NCI-H748 treated with DMSO at 0.1 percent for 48 hours (cell line): ENCODE measurements at regions not wholly inside any gene's neighbourhood (a gene's known extent, or its start where the extent isn't known, plus 50 kb on each side); places are given as distances from the start of the nearest gene placed in this dataset.
"Not testable (repeated sequence)": the region's sequence is repeated elsewhere in the genome, so short reads cannot be mapped to it uniquely, and the experiment has no call there.

Experiments used
- DNase-seq: peaks from one replicate; lab custom pipeline; 2025; lab: John Stamatoyannopoulos, UW

DNA sequence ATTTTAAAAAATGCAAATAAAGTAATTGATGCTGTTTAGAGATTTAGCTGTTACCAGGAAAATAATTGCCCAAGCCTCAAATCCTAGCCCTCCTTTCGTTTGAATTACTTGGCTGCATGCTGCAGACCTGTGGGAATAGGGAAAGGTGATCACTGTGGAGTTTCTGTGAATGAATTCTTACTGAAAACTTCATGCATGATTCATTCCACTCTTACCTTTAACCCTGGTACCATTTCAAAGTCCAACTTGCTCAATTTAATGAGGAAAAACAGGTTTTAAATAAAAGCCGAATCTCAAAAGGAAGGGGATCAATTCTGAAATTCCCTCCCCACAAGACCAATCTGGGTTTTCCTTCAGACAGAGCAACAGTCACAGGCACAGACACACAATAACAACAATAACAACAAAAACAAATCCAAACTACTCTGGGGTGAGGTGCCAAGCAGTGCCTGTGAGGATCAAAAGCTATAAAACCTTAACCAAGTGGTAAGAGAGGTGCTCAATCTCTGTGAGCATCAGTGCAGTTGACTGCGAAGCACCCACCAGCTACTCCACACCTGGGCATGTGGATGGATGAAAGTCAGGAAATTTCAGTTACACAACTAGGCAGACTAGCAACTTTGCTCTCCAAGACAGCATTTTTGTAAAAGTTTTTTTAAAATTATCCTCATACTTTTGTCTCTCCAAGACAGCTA, 200.8 kb downstream of the CNTN3 start:
- DNase-seq = no peak

DNA sequence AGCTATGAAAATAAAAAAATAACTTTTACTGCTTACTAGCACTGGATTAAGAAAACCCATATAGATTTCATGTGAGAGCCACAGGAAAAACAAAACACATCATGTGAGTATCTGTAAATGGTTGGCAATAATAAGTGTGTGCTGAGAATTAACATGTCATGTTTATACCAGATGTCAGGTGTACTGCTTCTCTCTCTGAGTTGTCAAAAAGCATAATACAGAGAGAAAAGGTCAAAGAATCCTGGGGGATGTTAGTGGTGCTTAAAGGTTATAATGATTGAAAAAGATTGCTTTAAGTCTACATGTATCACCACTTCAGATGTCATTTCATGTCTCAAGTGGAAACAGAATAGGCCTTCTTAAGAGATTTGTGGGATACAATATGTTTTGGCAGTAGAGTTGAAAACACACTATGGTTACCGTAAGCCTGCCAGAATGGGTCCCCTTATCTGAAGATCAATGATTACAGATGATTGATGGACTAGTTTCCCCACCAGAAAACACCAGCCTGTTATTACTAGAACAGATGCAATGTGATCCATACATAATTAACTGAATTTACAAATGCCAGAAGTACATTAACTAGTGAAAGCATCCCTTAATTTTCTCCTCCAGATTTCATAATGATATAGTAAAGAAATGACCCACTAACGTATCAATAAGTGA, 204.1 kb downstream of the CNTN3 start:
- no peak for DNase-seq

DNA sequence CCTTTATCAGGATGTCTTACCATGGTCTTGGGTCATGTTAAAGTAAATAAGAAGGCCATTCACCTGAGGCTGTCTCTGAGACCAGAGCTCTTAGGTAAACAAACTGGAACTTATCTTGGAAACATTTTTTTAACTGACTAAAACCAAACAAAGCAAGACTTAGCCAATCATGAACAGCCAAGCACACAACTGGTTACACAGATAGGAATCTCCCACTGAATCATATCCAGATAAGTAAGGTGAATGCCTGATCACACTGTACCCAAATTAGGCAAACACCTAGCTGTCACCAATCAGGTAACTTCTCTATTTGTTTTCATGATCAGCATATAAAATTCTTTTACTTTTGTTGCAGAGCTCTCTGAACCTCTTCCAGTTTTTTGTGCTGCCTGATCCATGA, 205.4 kb downstream of the CNTN3 start:
- no peak for DNase-seq

DNA sequence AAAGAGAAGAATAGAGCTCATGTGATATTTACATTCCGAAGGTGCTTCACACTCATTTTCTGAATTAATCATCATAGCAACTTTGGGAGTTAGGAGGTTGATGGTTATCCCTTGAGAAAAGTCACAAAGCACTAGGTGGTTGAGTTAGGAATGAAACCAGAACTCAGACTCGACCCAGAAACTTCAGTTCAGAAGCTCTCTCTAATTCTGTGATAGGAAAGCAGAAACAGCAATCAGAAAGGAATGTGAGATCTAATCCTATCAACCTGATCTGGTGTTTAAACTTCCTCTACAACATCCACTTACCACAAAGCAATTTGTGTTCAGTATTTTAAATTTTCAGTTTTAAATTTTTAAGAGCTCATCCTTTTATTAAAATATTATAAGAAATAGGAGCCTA, 211.2 kb downstream of the CNTN3 start:
- DNase-seq = no peak

DNA sequence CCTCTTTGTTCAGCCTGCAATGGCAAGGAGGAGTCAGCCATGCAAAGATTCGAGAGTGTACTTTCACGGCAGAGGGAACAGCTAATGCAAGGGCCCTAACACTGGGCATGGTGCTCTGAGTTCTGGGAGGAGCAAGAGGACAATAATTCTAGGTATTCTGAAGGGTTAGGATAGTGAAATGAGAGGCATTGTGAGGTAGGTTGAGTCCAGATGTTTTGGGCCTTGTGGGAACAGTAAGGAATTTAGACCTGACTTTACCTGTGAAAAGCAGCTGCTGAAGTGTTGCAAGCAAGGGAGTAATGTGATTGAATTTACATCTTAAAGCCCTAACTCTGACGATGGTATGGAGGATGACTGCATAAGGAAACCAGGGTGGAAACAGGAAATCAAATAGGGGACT, 211.6 kb downstream of the CNTN3 start:
- DNase-seq = no peak

DNA sequence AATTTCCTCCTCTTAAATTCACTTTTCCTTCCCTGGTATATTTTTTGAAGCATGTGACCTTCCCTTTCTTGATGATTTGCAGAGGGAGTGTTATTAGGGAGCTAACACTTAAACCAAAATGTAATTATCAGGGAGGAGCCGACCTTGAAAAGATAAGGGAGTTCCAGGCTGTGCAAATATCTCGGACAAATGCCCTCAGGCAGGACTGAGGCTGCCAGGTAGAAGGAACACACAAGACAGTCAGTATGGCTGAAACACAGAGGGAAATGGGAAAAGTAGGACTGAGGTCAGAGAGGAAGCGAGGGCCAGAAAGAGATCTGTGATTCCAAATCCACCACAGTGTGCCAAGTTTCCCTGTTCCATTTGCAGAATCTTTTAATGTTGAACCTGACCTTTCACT, 221.0 kb downstream of the CNTN3 start:
- DNase-seq = peak; percentile 1

DNA sequence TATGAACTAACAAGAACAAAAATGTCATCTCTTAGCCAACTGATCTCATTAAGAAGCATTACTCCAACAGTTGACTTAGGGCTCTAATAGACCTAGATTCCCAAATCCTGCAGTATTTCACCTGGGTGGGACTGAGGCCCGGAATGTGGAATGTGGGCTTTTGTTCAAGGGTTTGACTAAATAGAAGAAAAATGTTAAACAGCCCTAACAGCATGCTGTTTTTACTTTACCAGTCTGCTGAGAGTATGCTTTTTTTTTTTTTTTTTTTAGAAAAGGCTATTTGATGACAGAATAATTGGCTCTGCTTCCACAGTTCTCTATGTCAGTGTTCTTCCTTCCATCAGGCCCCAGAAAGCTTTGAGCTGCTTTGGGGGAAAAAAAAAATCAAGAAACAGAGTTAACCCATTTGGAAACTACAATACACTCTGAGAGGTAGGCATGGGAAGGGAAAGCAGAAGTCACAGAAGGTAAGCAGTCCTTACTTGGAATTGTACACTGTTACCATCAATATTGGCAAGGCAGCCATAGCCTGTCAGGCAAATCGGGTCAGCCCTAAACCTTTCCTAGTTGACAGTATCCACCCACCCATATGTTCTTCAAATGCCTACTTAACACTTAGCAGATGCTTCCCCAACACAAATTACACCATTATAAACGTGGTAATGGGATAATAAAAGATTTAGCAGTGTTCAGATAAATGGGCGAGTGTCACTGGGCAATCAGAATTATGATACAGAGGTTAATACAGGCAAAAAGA, 224.2 kb downstream of the CNTN3 start:
- DNase-seq = no peak

DNA sequence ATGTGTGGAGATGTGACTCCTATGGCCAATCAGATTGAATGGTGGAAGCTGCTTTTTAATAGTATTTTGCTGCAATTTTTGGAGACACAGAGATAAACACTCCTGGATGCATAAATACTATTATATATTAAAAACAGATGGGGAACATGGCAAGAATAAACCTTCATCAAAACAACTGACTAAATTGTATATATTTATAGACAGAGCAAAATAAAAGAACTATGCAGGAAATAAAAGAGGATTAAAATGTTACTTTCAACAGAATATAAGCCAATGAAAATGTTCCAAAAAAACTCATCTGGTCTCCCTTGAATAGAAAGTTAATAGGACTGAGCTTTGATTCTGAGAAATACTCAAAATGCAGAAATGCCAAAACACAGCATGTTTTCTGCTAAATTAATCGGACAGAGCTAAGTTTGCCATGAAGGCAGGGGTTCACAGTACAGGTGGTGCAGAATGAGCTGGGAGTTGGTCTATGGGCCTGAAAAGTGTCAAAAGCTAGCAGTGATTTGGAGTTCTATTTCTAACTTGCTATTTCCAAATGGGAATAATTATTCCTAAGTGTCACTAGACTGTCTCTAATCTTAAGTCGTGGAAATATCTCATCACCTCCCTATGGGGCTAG, 227.2 kb downstream of the CNTN3 start:
- no peak for DNase-seq

DNA sequence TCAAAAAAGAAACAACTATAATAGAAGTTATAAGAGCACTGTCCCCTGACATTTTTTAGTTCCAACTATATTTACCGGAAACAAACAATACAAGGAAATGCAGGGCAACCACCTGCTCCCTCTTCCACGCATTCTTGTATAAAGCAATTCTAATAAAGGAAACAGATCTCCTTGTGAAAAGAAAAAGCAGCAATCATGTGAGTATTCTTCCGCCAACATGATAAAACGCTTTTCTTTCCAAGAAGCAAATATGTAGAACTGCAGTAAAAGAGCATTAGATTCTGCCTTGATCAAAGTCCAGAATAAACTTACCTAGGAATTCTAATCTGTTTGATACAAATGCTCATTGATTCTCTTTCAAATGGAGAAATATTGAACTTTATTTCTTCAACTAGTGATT, 230.3 kb downstream of the CNTN3 start:
- no peak for DNase-seq

DNA sequence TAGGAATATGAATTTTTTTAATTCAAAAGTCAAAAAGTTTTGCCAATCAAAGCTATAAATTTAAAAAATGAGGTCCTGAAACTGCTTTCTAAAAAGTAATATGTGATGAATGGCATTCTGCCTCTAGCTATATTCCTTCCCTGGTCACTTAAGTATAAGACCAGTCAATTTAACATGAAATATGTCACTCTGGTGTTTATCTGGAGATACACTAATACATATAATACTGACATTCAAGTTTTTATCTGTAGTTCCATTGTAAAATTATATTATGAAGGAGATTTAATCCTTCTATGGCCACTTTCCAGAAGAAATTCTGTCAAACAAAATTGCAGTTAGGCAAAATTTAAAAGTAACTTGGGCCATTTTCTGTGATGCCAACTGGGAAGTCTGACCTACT, 236.8 kb downstream of the CNTN3 start:
- DNase-seq = no peak

DNA sequence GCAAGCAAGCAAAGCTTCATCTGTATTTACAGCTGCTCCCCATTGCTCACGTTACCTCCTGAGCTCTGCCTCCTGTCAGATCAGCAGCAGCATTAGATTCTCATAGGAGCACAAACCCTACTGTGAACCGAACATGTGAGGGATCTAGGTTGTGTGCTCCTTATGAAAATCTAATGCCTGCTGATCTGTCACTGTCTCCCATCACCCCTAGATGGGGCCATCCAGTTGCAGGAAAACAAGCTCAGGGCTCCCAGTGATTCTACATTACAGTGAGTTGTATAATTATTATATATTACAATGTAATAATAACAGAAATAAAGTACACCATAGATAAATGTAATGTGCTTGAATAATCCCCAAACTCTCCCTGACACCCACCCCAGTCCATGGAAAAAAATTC, 238.1 kb downstream of the CNTN3 start:
- not testable (repeated sequence) for DNase-seq

DNA sequence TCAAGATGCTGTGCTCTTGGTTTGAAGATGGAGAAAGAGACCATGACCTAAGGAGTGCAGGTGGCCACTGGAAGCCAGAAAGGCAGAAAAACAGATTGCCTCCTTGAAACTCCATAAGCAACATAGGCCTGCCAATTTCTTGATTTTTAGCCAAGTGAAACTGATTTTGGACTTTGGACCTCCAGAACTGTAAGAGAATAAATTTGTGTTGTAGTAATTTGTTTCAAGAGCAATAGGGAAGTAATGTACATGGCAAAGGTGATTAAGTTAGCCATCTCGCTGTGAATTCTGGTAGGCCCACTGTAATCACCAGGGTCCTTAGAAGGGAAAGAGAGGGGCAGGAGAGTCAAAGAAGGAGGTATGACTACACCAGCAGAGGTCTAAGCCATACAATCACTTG, 238.8 kb downstream of the CNTN3 start:
- no peak for DNase-seq

DNA sequence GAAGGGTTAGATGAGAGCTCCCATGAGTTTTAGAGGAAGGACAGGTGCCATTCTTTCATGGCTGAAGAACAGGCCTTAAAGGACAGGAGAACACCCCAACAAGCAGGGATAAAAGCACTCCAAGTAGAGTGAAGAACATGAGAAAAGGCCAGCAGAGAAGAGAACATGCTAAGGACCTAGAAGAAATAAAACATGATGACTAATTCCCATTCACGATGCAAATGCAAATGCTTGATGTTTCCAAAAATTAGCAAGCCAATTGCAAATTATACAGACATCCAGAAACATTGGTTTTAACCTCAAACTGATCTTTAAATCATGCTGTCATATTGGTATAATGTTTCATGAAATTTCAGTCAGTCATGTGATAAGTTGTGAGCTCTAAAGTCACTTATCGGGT, 241.7 kb downstream of the CNTN3 start:
- no peak for DNase-seq

DNA sequence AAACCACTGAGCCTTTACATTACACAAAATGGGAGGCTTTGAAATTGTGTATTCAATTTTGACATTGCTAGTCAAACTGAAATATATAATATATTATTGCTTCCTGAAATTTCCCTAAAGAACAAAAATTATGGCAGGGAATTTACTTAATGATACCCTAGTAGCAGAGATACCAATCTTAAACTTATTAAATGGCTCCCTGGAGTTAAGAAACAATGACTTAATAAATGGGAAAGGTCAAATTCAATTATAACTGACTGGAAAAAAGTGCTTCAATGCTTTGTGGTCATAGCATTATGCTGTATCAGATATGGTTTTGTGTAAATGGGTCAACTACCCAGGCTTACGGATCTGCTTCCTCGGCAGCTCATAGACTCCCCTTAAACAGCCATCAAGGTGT, 244.1 kb downstream of the CNTN3 start:
- no peak for DNase-seq

DNA sequence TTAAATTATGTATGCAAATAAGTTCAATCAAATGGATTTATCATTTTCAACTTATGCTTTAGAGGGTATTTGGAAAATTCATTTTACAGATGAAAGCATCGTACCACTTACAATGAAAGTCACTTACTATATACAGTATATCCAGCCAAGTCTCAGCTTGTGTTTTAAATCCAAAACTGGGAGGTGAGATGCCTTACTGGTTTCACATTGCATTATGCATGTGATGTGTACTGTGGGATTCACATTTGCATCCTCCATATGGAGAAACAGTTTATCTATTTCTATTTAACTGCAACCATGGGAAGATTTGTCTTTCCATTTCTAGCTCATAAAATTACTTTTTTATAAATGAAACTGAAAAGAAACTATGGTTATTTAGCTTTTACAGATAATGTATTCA, 248.1 kb downstream of the CNTN3 start:
- no peak for DNase-seq

DNA sequence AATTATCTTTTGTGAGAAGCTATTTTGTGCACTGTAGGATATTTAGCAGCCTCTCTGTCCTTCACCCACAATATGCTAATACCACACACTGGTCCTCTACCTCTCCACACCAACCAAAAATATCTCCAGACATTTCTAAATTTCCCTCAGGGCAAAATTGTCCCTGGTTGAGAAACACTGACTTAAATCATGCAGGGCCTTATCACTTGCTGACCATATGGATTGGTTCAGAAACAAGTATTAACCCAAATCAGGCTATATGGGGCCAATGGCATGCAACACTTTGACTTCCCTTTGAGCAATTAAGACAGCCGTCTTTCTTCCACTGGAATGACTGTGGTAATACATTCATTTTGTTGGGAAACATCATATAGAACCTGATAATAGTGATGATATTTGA, 251.1 kb downstream of the CNTN3 start:
- no peak for DNase-seq

DNA sequence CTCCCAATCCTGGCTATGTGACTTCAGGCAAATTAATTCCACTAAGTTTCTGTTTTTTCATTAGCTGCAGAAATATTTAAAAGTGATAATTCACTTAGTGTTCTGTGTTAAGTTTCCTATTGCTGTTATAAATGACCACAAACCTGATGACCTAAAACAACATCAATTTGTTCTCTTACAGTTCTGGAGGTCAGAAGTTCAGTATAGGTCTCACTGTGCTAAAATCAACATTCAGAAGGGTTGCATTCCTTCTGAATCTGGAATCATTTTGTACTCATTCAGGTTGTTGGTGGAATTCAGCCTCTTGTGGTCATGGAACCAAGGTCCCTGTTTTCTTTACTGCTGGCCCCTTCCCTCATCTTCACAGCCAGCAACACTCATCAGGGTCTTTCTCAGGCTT, 254.1 kb downstream of the CNTN3 start:
- DNase-seq = no peak

DNA sequence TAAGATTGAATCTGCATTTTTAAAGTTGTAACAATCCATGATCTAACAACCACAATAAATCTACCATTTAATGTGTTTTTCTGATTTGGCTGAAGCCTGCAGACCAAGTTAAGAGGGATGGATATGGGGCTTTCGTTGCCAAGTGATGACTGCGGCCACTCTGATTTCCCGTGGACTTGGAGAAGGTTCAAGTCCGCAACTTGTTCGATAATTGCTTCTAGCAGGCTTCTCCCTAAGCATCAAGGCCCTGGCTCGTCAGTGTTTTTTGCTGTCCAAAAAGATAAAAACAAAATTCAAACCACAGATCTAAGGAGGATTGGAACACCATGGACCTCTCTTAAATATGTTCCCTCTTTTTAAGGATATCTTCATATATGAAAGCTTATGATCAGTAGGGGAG, 256.6 kb downstream of the CNTN3 start:
- DNase-seq = no peak

DNA sequence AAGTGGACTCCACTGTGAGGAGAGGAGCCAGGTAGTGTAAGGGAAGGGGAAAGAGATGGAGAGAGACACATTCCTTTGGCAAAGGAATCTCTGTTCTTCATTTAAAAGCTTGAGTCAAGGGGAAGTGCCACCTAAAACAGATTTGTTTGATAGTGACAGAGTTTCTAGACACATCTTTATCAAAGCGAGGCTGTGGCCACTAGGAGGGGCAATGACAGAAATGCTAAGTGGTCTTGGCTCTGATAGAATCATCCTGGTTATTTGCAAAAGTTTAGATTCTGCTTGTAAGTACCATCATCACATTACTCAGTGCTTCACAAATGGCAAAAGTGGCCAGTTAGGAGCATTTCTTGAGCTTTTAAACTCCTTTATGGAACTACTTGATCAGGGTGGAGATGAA, 261.4 kb downstream of the CNTN3 start:
- no peak for DNase-seq

DNA sequence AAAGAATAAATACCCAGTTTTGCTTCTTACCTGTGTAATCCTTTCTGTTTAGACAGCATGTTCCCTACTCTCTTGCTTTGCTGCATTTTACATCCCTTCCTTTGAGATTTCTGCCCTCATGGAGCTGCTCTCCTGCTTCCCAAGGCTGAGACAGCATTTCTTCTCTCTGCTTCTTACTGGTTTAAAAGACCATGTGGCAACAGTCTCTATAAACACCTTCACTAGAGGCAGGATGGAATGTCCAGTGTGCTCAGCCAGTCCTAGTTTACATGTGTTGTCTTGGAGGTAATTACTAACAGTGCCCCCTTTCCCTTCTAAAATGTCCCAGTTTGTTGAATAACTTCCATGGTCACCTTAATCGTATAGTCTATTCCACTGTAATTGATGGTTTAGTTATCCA, 262.3 kb downstream of the CNTN3 start:
- DNase-seq = no peak

DNA sequence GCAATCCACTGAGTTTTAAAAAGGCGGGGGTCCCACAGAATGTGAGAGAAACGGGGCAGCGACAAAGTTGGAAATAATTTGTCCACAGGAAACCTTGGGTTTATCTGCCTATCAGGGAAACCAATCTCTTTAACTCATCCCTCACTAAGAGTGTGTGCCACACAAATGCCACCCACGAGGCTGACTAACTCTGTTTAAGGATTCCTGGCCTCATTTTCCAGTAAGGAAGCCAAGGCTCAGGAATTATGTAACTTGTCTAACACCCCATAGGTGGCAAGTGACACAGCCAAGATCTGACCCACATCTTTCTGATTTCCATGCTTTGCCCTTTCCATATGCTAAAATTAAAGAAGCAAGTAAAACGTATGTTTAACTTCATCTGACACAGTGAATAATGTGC, 263.2 kb downstream of the CNTN3 start:
- DNase-seq = no peak

DNA sequence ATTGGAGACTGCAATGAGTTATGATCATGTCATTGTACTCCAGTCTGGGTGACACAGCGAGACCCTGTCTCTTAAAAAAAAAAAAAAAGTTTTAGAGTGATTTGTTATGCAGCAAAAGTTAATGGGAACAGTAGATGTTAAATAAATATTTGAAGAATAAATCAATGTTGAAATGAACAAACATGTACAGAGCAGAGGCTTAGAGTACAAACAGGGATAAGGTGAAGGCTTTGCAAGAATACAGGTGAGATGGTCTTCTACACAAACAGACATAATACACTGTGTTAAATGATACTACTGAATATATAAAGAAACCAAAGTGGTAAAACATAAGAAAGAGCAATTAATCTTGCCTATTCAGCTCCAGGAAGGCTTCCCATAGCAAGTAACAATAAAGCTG, 265.4 kb downstream of the CNTN3 start:
- no peak for DNase-seq
